GM23338 (cell line): ENCODE measurements at regions not wholly inside any gene's neighbourhood (a gene's known extent, or its start where the extent isn't known, plus 50 kb on each side); places are given as distances from the start of the nearest gene placed in this dataset.

Experiments
- ATAC-seq: fragments of 200-7000 bp; cut with Tn5 transposase; 3 replicates; pipeline ENCODE4 v1.9.1; 2020
- DNase-seq: peaks from one replicate; pipeline ENCODE4 v3.0.0-alpha.2; 2015; ENCODE audit warnings: low spot score
- H2AFZ ChIP-seq: fragments of 200-600 bp; sonication (generic); 2 replicates; pipeline ENCODE4 v1.8.0; 2016; ENCODE audit warnings: antibody characterized with exemption, mild to moderate bottlenecking, moderate library complexity
- H3F3A ChIP-seq: fragments of 200-600 bp; sonication (generic); replicated peaks from 2 replicates; pipeline ENCODE4 v1.8.0; 2017; ENCODE audit warnings: antibody characterized with exemption, mixed run types, low read depth
- H3K27ac ChIP-seq: fragments of 200-600 bp; sonication (generic); 2 replicates; pipeline ENCODE4 v1.6.1; 2016; ENCODE audit warnings: low read depth
- H3K27me3 ChIP-seq: fragments of 200-600 bp; sonication (generic); 2 replicates; pipeline ENCODE4 v1.8.0; 2016; ENCODE audit warnings: mild to moderate bottlenecking, mixed run types, moderate library complexity; ENCODE audit not compliant: insufficient read depth
- H3K36me3 ChIP-seq: fragments of 200-600 bp; sonication (generic); 2 replicates; pipeline ENCODE4 v1.8.0; 2016; ENCODE audit warnings: mild to moderate bottlenecking; ENCODE audit not compliant: insufficient read depth
- H3K4me1 ChIP-seq: fragments of 200-600 bp; sonication (generic); 2 replicates; pipeline ENCODE4 v1.8.0; 2016; ENCODE audit warnings: mild to moderate bottlenecking, moderate library complexity; ENCODE audit not compliant: insufficient read depth
- H3K4me2 ChIP-seq: fragments of 200-600 bp; sonication (generic); 2 replicates; pipeline ENCODE4 v1.7.1; 2017; ENCODE audit warnings: mixed run types
- H3K4me3 ChIP-seq: fragments of 200-600 bp; sonication (generic); 2 replicates; pipeline ENCODE4 v1.6.1; 2016; ENCODE audit warnings: mixed run types
- H3K79me2 ChIP-seq: fragments of 200-600 bp; sonication (generic); replicated peaks from 2 replicates; pipeline ENCODE4 v1.8.0; 2017; ENCODE audit warnings: mild to moderate bottlenecking; ENCODE audit not compliant: insufficient read depth
- H3K9me2 ChIP-seq: fragments of 200-600 bp; sonication (generic); 2 replicates; pipeline ENCODE4 v1.8.0; 2017; ENCODE audit not compliant: insufficient read depth
- H4K20me1 ChIP-seq: fragments of 200-600 bp; sonication (generic); replicated peaks from 2 replicates; pipeline ENCODE4 v1.8.0; 2017; ENCODE audit warnings: mild to moderate bottlenecking; ENCODE audit not compliant: insufficient read depth
- H3K27ac Mint-ChIP-seq: 2 replicates; pipeline ENCODE4 v1.8.0; 2020; ENCODE audit warnings: inconsistent platforms, mild to moderate bottlenecking, moderate library complexity, mixed read lengths
- H3K27me3 Mint-ChIP-seq: 3 replicates; pipeline ENCODE4 v1.8.0; 2022; ENCODE audit warnings: low read depth, mild to moderate bottlenecking, moderate library complexity, mixed read lengths, inconsistent platforms; ENCODE audit not compliant: insufficient read depth, poor library complexity
- H3K36me3 Mint-ChIP-seq: 3 replicates; pipeline ENCODE4 v1.8.0; 2021; ENCODE audit warnings: low read depth, mild to moderate bottlenecking, inconsistent platforms, moderate library complexity, mixed read lengths
- H3K4me1 Mint-ChIP-seq: 3 replicates; pipeline ENCODE4 v1.8.0; 2020; ENCODE audit warnings: mild to moderate bottlenecking, inconsistent platforms, mixed read lengths
- H3K4me3 Mint-ChIP-seq: 3 replicates; pipeline ENCODE4 v1.8.0; 2021; ENCODE audit warnings: moderate library complexity, mild to moderate bottlenecking, inconsistent platforms, mixed read lengths
- H3K9me3 Mint-ChIP-seq: 3 replicates; pipeline ENCODE4 v1.8.0; 2020; ENCODE audit warnings: moderate library complexity, mild to moderate bottlenecking, inconsistent platforms, mixed read lengths
- CREB1 ChIP-seq: fragments of 250-450 bp; sonication (Bioruptor Pico); IDR thresholded peaks from 2 replicates; pipeline ENCODE4 v1.5.0; 2020; ENCODE audit warnings: low read depth, mild to moderate bottlenecking, moderate library complexity
- CTCF ChIP-seq, 2 experiments: fragments of 200-600 bp in 1 of 2; sonication (generic) in 1 of 2; conservative IDR thresholded peaks; 2 replicates each; pipeline versions ENCODE4 v1.5.1 to v1.6.1; 2016 to 2017; ENCODE audit warnings: antibody characterized with exemption in 2 of 2, low read depth in 2 of 2, mild to moderate bottlenecking in 2 of 2, moderate library complexity in 1 of 2
- EZH2 ChIP-seq: fragments of 200-600 bp; sonication (generic); IDR thresholded peaks from one replicate; pipeline ENCODE4 v1.8.0; 2017; ENCODE audit warnings: antibody characterized with exemption, mild to moderate bottlenecking, low read depth; ENCODE audit not compliant: unreplicated experiment
- EZH2phosphoT487 ChIP-seq: fragments of 200-600 bp; sonication (generic); IDR thresholded peaks from one replicate; pipeline ENCODE4 v1.8.1; 2018; ENCODE audit warnings: antibody characterized with exemption; ENCODE audit not compliant: unreplicated experiment
- JUNB ChIP-seq: IDR thresholded peaks from one replicate; pipeline ENCODE4 v1.6.1; 2016; ENCODE audit warnings: antibody characterized with exemption; ENCODE audit not compliant: unreplicated experiment
- NANOG ChIP-seq: IDR thresholded peaks from 2 replicates; pipeline ENCODE4 v1.6.1; 2016; ENCODE audit warnings: antibody characterized with exemption, borderline replicate concordance
- POLR2AphosphoS5 ChIP-seq: IDR thresholded peaks from 2 replicates; pipeline ENCODE4 v1.6.1; 2016; ENCODE audit warnings: antibody characterized with exemption, low read depth
- REST ChIP-seq: IDR thresholded peaks from one replicate; pipeline ENCODE4 v1.6.1; 2018; ENCODE audit warnings: antibody characterized with exemption; ENCODE audit not compliant: unreplicated experiment
- ZNF114 ChIP-seq: fragments of 250-450 bp; sonication (Bioruptor Pico); IDR thresholded peaks from 2 replicates; pipeline ENCODE4 v1.5.0; 2020; ENCODE audit warnings: mild to moderate bottlenecking, moderate library complexity
- ZNF331 ChIP-seq: fragments of 250-450 bp; sonication (Bioruptor Pico); IDR thresholded peaks from 2 replicates; pipeline ENCODE4 v1.5.0; 2020; ENCODE audit warnings: low read depth, mild to moderate bottlenecking, moderate library complexity
- TF ChIP-seq, protein P1 (sequence below): IDR thresholded peaks from 2 replicates; pipeline ENCODE4 v1.6.1; 2016; ENCODE audit warnings: antibody characterized with exemption

DNA sequence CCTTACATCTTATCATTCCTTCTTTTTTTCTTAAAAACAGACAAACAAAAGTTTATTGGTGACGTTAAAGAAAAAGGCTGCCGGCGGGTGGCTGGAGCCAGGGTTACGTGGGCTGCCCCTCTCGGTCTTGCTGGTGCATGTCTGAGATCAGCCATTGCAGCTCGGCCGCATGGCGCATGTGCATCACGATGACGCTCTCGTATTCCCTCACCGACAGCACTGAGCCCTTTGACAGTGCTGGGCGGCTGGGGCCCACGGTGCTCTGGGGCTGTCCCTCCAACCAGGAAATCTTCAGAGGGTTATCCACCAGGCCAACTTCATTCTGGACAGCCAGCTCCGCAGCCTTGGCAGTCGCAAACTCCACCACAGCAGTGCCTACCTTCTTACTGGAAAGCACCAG lies 1081.8 kb upstream of the TMEFF2 start (continued):
- TF ChIP-seq NANOG (no peak), CREB1 (CRISPR knock-in tag) (no peak), EZH2 (no peak), JUNB (no peak), ZNF331 (no peak), CTCF (conservative IDR thresholded peaks at IDR 0.05; ENCODE audit: low read depth in 2 of 2) (no peak)
- TF ChIP-seq, protein P1, sequence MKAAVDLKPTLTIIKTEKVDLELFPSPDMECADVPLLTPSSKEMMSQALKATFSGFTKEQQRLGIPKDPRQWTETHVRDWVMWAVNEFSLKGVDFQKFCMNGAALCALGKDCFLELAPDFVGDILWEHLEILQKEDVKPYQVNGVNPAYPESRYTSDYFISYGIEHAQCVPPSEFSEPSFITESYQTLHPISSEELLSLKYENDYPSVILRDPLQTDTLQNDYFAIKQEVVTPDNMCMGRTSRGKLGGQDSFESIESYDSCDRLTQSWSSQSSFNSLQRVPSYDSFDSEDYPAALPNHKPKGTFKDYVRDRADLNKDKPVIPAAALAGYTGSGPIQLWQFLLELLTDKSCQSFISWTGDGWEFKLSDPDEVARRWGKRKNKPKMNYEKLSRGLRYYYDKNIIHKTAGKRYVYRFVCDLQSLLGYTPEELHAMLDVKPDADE, result no peak

- peaks cover 2% of the 10 kb centered on the region for H3K27me3 Mint-ChIP-seq
- no peaks in the 10 kb centered on the region; the same call in 2 of the 3 replicates for H3K36me3 Mint-ChIP-seq
- Histone ChIP-seq H3K79me2 (no peaks in the 10 kb centered on the region), H3K27ac (no peak overlapping the region), H3F3A (no peaks in the 10 kb centered on the region), H3K9me2 (peaks cover 5% of the 10 kb centered on the region), H3K4me1 (no peaks in the 10 kb centered on the region; the same call in 1 of the 2 replicates), H4K20me1 (no peaks in the 10 kb centered on the region), H2AFZ (no peak overlapping the region; the same call in none of the 2 replicates), H3K4me3 (no peak overlapping the region), H3K4me2 (no peak overlapping the region), H3K36me3 (no peaks in the 10 kb centered on the region), H3K27me3 (no peaks in the 10 kb centered on the region)
- ATAC-seq, result no peak
- DNase-seq, result no peak
- H3K27ac Mint-ChIP-seq, result no peak overlapping the region
- H3K4me3 Mint-ChIP-seq, result no peak overlapping the region
- no peaks in the 10 kb centered on the region for H3K9me3 Mint-ChIP-seq
- no peaks in the 10 kb centered on the region for H3K4me1 Mint-ChIP-seq
- no peak for TF ChIP-seq POLR2AphosphoS5
- no peak for TF ChIP-seq REST
- TF ChIP-seq EZH2phosphoT487, result no peak
- TF ChIP-seq ZNF114, result no peak
- TF ChIP-seq CTCF (conservative IDR thresholded peaks at IDR 0.05; ENCODE audit: low read depth in 2 of 2), result no peak
- TF ChIP-seq JUNB, result no peak
These were observed 1081.3 kb upstream of the TMEFF2 start for GRCh38 chr2:193276069-193276468.
